Stimulated activated CD4-positive, alpha-beta T cell treated with anti-CD3 and anti-CD28 coated beads, Interleukin-2, amount 100 ng/mL, for 4 hours (primary cell): ENCODE measurements at regions not wholly inside any gene's neighbourhood (a gene's known extent, or its start where the extent isn't known, plus 50 kb on each side); places are given as distances from the start of the nearest gene placed in this dataset.
"Not testable (repeated sequence)": the region's sequence is repeated elsewhere in the genome, so short reads cannot be mapped to it uniquely, and the experiment has no call there.

Experiments
- DNase-seq: peaks from one replicate; pipeline ENCODE4 v3.0.0-alpha.2; 2020; ENCODE audit warnings: low read depth

DNA sequence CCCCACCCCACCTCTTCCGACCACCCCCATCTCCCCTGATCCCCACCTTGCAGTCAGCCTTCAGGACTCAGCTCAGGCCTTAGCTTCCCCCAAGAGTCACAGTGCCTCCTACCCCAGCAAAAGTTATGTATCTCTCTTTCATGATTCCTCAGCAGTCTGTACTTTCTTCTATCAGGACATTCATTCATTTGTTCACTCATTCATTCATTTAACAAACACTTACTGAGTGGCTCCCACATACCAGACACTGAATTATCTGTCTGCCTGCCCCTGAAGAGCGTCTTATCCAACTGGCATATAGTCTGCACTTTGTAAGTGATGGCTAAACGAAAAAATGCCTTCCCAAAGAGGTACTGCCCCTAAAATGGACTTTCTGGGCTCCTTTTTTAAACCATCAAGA lies 114.4 kb upstream of the SLC35F3 start:
- no peak for DNase-seq

- DNase-seq = peak; percentile 9
Observed at GRCh38 chr1:233790662-233791371, 113.7 kb upstream of the SLC35F3 start.

- no peak for DNase-seq
Observed at GRCh38 chr1:233791372-233791703, 113.1 kb upstream of the SLC35F3 start.

DNA sequence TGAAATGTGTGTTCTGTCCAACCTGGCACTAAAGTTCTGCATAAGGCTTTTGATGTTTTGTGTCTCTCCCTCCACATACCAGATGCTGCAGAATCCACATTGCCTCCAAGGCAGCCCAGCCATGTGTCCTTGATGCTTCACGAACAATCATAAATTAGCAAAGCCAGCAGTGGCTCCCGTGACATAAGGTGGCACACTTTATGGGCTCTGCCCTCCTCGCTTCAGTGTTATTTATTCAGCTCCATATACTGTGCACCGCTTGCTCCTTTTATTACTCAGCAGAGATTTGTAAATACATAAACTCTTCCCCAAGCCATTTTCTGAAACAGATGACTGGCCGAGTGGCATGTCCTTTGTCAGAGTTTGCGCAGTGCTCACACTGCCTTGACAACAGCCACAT lies 112.8 kb upstream of the SLC35F3 start:
- no peak for DNase-seq

DNA sequence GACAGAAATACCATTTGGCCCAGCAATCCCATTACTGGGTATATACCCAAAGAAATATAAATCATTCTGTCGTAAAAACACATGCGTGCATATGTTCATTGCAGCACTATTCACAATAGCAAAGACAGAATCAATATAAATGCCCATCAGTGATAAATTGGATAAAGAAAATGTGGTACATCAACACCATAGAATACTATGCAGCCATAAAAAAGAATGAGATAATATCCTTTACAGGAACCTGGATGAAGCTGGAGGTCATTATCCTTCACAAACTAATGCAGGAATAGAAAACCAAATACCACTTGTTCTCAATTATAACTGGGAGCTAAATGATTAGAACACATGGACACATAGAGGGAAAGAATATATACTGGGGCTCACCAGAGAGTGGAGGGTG lies 109.6 kb upstream of the SLC35F3 start:
- no peak for DNase-seq

DNA sequence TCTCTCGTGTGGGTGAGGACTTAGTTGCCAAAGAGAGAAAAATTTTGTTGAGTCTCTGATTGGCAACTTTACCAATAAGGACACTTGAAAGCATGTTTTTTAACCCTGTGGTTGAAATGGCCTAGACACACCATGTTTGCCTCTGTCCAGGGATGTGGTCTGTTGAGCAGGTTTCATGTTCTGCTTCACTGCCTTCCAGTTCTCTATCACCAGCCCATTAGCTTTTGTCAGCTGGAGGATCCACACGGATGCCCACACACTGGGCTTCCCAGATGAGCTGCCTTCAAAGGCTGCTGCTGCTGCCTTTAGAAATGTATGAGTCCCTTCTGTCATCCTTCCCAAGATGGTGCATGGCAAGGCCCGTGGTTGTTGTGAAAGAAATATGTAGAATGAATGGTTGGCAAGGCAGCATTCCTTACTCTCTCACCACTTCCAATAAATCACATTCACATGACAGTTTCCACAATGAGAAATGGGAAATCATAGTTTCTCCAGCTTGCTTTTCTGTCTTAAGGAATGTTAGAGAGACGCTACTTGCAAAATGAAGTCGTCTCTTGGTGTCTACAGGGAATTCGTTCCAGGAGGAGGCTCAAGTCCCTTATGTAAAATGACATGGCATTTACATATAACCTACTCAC lies 108.2 kb upstream of the SLC35F3 start:
- no peak for DNase-seq

DNA sequence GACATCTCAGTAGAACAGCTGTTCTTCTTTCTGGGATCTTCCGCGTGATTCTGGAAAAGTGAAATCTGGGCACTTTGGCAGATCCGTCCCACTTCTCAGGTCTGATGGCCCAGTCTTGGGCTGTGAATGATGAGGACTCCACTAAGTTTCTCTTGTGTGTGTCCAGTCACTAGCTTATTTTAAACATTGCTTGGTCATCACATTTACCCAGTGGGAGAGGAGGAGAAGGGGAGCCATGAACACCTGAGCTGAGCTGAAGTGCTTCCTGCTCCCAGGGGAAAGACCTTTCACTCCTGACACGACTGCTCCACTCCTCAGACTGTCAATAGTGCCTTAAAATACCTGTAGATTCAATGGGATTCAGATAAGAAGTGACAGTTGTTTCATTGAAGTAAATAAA lies 101.9 kb upstream of the SLC35F3 start:
- DNase-seq = no peak

DNA sequence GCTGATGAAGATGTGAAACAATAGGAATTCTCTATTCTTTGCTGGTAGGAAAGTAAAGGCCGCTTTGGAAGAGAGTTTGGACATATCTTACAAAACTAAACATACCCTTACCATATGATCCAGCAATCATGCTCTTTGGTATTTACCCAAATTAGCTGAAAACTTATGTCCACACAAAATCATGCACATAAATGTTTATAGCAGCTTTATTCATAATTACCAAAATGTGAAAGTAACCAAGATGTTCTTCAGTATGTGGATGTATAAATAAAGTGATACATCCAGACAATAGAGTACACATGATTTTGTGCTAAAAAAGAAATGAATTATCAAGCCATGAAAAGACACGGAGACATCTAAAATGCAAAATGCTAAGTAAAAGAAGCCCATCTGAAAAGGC lies 98.7 kb upstream of the SLC35F3 start:
- DNase-seq = no peak

GRCh38 chr1:233815357-233815756 lies 89.1 kb upstream of the SLC35F3 start:
- no peak for DNase-seq

- no peak for DNase-seq
Observed at GRCh38 chr1:233815865-233816264, 88.6 kb upstream of the SLC35F3 start.

DNA sequence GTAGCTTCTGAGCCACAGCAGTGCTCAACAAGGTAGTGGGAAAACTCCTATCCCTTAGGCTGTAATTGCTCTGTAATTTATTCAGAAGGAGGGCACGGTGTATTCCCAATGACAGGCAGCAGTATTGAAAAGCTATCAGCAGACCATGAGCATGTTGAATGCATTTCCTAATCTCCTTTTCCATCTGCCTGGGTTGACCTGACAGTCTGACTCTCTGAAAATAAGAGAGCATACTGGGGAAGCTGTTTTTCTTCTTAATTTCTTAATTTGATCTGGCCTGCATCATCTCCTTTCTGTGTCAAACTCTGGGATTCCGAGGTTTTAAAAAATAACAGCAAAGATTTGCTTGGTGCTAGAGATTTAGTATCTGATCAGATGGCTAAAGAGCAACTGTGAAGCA lies 88.1 kb upstream of the SLC35F3 start:
- no peak for DNase-seq

GRCh38 chr1:233819042-233819441 lies 85.4 kb upstream of the SLC35F3 start:
- DNase-seq = no peak

DNA sequence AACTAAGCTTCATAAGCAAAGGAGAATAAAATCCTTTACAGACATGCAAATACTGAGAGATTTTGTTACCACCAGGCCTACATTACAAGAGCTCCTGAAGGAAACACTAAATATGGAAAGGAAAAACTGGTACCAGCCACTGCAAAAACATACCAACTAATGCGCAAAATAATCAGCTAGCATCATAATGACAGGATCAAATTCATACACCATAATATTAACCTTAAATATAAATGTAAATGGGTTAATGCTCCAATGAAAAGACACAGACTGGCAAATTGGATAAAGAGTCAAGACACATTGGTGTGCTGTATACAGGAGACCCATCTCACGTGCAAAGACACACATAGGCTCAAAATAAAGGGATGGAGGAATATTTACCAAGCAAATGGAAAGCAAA lies 80.3 kb upstream of the SLC35F3 start:
- not testable (repeated sequence) for DNase-seq

DNA sequence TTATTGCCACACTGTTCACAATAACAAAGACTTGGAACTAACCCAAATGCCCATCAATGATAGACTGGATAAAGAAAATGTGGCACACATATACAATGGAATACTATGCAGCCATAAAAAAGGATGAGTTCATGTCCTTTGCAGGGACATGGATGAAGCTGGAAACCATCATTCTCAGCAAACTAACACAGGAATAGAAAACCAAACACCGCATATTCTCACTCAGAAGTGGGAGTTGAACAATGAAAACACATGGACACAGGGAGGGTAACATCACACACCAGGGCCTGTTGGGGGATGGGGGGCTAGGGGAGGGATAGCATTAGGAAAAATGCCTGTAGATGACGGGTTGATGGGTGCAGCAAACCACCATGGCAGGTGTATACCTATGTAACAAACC lies 76.5 kb upstream of the SLC35F3 start:
- not testable (repeated sequence) for DNase-seq

DNA sequence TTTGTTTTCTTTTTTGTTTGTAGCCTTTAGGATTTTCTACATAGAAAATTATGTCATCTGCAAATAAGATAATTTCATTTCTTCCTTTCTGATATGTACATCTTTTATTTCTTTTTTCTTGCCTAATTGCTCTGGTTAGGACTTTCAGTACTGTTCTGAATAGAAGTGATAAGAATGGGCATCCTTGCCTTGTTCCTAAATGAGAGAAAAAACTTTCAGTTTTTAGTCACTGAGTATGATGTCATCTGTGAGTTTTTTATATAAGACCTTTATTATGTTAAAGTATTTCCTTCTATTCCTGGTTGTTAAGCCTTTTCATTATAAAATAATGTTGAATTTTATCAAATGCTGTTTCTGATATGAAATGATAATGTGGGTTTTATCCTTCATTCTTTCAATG lies 76.0 kb upstream of the SLC35F3 start:
- DNase-seq = no peak

GRCh38 chr1:233834609-233835008 lies 69.9 kb upstream of the SLC35F3 start:
- DNase-seq = no peak

DNA sequence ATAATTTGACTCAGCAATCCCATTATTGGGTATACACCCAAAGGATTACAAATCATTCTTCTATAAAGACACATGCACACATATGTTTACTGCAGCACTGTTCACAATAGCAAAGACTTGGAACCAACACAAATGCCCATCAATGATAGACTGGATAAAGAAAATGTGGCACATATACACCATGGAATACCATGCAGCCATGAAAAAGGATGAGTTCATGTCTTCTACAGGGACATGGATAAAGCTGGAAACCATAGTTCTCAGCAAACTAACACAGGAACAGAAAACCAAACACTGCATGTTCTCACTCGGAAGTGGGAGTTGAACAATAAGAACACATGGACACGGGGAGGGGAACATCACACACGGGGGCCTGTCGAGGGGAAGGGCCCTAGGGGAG lies 66.3 kb upstream of the SLC35F3 start:
- DNase-seq = not testable (repeated sequence)

DNA sequence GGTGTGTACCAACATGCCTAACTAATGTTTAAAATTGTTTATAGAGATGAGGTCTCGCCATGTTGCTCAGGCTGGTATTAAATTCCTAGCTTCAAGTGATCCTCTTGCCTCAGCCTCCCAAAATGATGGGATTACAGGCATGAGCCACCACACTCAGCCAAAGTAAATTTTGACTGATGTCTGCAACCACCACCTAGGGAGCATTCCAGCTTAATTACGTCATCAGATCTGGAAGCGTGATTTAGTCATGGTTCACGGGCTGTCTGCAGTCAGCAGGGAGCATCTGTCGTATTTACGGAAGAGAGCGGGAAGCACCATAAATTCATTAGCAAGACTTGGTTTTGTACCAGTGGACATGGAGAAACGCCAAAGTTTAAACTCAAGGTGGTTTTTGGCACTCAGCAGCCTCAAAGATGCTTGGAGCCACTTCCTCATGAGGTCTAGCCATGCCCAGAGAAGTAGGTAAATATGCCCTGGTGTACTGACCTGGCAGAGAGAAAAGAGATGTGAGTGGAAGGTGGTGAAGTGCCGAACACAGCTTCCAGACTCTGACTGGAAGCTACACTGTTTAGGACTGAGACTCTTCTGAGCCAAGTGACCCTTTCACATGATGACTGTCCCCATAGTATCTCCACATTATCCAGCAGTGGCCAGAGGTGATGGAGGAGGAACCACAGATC lies 60.8 kb upstream of the SLC35F3 start:
- DNase-seq = no peak

GRCh38 chr1:233844275-233844674 lies 60.2 kb upstream of the SLC35F3 start:
- no peak for DNase-seq

DNA sequence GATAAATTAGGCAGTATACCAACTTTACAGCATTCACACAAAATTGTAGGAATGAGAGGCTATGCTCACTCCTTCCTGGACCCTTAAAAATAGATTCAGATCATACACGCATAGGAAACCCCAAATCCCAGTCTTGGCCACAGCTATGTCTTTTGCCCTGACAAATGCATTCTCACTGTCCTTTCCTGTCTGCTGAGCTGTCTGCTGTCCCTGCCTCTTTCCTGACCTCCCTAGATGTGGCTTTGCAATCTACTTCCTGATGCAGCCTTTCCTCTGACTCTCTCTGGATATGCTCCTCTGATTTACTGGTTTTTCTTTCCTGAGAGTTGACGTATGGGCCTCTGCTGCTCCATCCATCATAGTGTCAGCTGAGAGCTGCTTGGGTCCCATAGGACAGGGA lies 59.8 kb upstream of the SLC35F3 start:
- DNase-seq = no peak
